ENCODE measurements at regions not wholly inside any gene's neighbourhood (a gene's known extent, or its start where the extent isn't known, plus 50 kb on each side); places are given as distances from the start of the nearest gene placed in this dataset.

DNA sequence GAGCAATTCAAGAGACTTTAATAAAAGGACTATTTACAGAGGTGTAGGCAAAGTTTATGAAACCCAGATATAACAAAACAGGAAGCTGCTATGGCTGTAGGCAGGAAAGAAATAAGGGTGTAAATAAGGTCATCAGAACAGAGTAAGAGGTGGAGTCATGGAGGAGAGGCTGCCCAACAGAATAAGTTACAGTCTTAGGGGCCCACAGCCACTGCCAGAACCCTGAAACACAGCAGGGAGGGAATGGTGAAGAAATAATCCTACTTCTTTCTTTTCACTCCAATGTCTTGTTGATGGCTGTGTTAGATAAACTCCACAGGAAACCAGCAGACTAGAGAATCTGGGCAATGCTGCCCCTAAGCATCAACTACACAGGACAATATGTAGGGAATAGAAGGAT lies 155.8 kb upstream of the TAC1 start:
- ChIA-PET POLR2A (no interaction called here), CTCF (no interaction called here), RAD21 (ENCODE audit: unreplicated experiment) (no interaction called here), SMC1A (ENCODE audit: uncharacterized antibody, unreplicated experiment) (no interaction called here)
- no peaks in the 10 kb centered on the region for H3K4me1 ChIP-seq (ENCODE audit: control insufficient read depth, insufficient read depth, low read length)
- ATAC-seq (no peak), DNase-seq (ENCODE audit: low read depth, low spot score) (no peak), FAIRE-seq (no peak)
- H3K79me2 ChIP-seq (ENCODE audit: control insufficient read depth, insufficient read depth, low read length): no peaks in the 10 kb centered on the region
- intact Hi-C loops (cut with micrococcal nuclease; ENCODE audit: unreplicated experiment) (no loop called here), in situ Hi-C loops (cut with MboI) (no loop called here)
- H2AFZ ChIP-seq (ENCODE audit: control insufficient read depth, low read depth, low read length): no peak overlapping the region
- H4K20me1 ChIP-seq (ENCODE audit: control insufficient read depth, insufficient read depth): no peaks in the 10 kb centered on the region
- H3K36me3 ChIP-seq (ENCODE audit: control insufficient read depth in 2 of 2, insufficient read depth in 2 of 2, low read length in 1 of 2): no peaks in the 10 kb centered on the region
- TF ChIP-seq ZSCAN29 (IDR thresholded peaks at IDR 0.05) (no peak), KAT2A (conservative IDR thresholded peaks at IDR 0.05; ENCODE audit: control insufficient read depth, low read depth, low read length) (no peak), ZNF217 (IDR thresholded peaks at IDR 0.05) (no peak), POLR2AphosphoS2 (IDR thresholded peaks at IDR 0.05; ENCODE audit: low read depth, low read length) (no peak), CEBPB (IDR thresholded peaks at IDR 0.05; ENCODE audit: borderline replicate concordance in 1 of 2, low read depth in 2 of 2, low read length in 2 of 2) (no peak), TARDBP (IDR thresholded peaks at IDR 0.05; ENCODE audit: borderline replicate concordance) (no peak), ZNF274 (IDR thresholded peaks at IDR 0.05; ENCODE audit: insufficient read depth, insufficient read length) (no peak), SIX5 (IDR thresholded peaks at IDR 0.05; ENCODE audit: low read depth, low read length, severe bottlenecking) (no peak), NFIC (IDR thresholded peaks at IDR 0.05; ENCODE audit: low read depth, low read length) (no peak), PAX8 (IDR thresholded peaks at IDR 0.05) (no peak), RAD21 (IDR thresholded peaks at IDR 0.05; ENCODE audit: insufficient read depth, low read depth, low read length) (no peak), EZH2 (IDR thresholded peaks at IDR 0.05; ENCODE audit: borderline replicate concordance, control insufficient read depth, low read depth, low read length) (no peak), PML (IDR thresholded peaks at IDR 0.05; ENCODE audit: low read length) (no peak), SUZ12 (IDR thresholded peaks at IDR 0.05; ENCODE audit: unreplicated experiment) (no peak), SMAD5 (IDR thresholded peaks at IDR 0.05; ENCODE audit: low read depth) (no peak), IKZF2 (IDR thresholded peaks at IDR 0.05) (no peak)
- TF ChIP-seq, protein P1, sequence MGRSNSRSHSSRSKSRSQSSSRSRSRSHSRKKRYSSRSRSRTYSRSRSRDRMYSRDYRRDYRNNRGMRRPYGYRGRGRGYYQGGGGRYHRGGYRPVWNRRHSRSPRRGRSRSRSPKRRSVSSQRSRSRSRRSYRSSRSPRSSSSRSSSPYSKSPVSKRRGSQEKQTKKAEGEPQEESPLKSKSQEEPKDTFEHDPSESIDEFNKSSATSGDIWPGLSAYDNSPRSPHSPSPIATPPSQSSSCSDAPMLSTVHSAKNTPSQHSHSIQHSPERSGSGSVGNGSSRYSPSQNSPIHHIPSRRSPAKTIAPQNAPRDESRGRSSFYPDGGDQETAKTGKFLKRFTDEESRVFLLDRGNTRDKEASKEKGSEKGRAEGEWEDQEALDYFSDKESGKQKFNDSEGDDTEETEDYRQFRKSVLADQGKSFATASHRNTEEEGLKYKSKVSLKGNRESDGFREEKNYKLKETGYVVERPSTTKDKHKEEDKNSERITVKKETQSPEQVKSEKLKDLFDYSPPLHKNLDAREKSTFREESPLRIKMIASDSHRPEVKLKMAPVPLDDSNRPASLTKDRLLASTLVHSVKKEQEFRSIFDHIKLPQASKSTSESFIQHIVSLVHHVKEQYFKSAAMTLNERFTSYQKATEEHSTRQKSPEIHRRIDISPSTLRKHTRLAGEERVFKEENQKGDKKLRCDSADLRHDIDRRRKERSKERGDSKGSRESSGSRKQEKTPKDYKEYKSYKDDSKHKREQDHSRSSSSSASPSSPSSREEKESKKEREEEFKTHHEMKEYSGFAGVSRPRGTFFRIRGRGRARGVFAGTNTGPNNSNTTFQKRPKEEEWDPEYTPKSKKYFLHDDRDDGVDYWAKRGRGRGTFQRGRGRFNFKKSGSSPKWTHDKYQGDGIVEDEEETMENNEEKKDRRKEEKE (IDR thresholded peaks at IDR 0.05): no peak
- TF ChIP-seq, protein P2, sequence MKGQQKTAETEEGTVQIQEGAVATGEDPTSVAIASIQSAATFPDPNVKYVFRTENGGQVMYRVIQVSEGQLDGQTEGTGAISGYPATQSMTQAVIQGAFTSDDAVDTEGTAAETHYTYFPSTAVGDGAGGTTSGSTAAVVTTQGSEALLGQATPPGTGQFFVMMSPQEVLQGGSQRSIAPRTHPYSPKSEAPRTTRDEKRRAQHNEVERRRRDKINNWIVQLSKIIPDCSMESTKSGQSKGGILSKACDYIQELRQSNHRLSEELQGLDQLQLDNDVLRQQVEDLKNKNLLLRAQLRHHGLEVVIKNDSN (IDR thresholded peaks at IDR 0.05; ENCODE audit: borderline replicate concordance, extremely low read length, insufficient read depth, low read depth, low read length): no peak
- BruUV-seq (replicated peaks): no TSS peak
- no peak overlapping the region for H3K4me3 ChIP-seq
- H3K9ac ChIP-seq (ENCODE audit: control insufficient read depth, insufficient read depth, low read length): no peak overlapping the region
- no peaks in the 10 kb centered on the region for H3K27me3 ChIP-seq (replicated peaks in 1 of 2; ENCODE audit: control insufficient read depth in 2 of 2, insufficient read depth in 2 of 2, low read length in 1 of 2)
- H3K27ac ChIP-seq (ENCODE audit: control insufficient read depth, insufficient read depth): no peak overlapping the region
- H3K9me3 ChIP-seq (replicated peaks; ENCODE audit: control insufficient read depth, insufficient read depth, low read length): no peaks in the 10 kb centered on the region
- no peak overlapping the region for H3K4me2 ChIP-seq (ENCODE audit: control insufficient read depth, insufficient read depth)

Measured in GM12878 (cell line).